Smooth muscle cell (in vitro differentiated cells): ENCODE measurements at regions not wholly inside any gene's neighbourhood (a gene's known extent, or its start where the extent isn't known, plus 50 kb on each side); places are given as distances from the start of the nearest gene placed in this dataset.

Experiments used
- DNase-seq: peaks from one replicate; lab custom pipeline; 2025; ENCODE audit not compliant: unreplicated experiment; lab: John Stamatoyannopoulos, UW
- H2AFZ ChIP-seq: fragments of 200-600 bp; sonication (generic); 2 replicates; pipeline ENCODE4 v1.6.0; 2016; ENCODE audit warnings: antibody characterized with exemption, low read depth, mild to moderate bottlenecking
- H3F3A ChIP-seq: fragments of 200-600 bp; sonication (generic); 2 replicates; pipeline ENCODE4 v1.6.0; 2017; ENCODE audit warnings: antibody characterized with exemption, low read depth
- H3K27ac ChIP-seq: fragments of 200-600 bp; sonication (generic); 2 replicates; pipeline ENCODE4 v1.5.1; 2016; ENCODE audit warnings: low read depth, mild to moderate bottlenecking
- H3K27me3 ChIP-seq: fragments of 200-600 bp; sonication (generic); 2 replicates; pipeline ENCODE4 v1.6.1; 2016; ENCODE audit warnings: low read depth, mild to moderate bottlenecking
- H3K36me3 ChIP-seq: fragments of 200-600 bp; sonication (generic); 2 replicates; pipeline ENCODE4 v1.5.1; 2016; ENCODE audit warnings: low read depth
- H3K4me1 ChIP-seq: fragments of 200-600 bp; sonication (generic); 2 replicates; pipeline ENCODE4 v1.5.1; 2016; ENCODE audit warnings: low read depth
- H3K4me2 ChIP-seq: fragments of 200-600 bp; sonication (generic); 2 replicates; pipeline ENCODE4 v1.6.0; 2016; ENCODE audit warnings: mild to moderate bottlenecking
- H3K4me3 ChIP-seq: fragments of 200-600 bp; sonication (generic); 2 replicates; pipeline ENCODE4 v1.5.1; 2016; ENCODE audit warnings: mild to moderate bottlenecking
- H3K79me2 ChIP-seq: fragments of 200-600 bp; sonication (generic); 2 replicates; pipeline ENCODE4 v1.6.0; 2016; ENCODE audit warnings: low read depth, mild to moderate bottlenecking
- H3K9ac ChIP-seq: fragments of 200-600 bp; sonication (generic); 2 replicates; pipeline ENCODE4 v1.6.0; 2016; ENCODE audit warnings: low read depth
- H3K9me3 ChIP-seq: fragments of 200-600 bp; sonication (generic); replicated peaks from 2 replicates; pipeline ENCODE4 v1.5.1; 2016; ENCODE audit warnings: low read depth
- H4K20me1 ChIP-seq: fragments of 200-600 bp; sonication (generic); 2 replicates; pipeline ENCODE4 v1.6.0; 2016; ENCODE audit warnings: low read depth
- WGBS: methylation state at CpG from one replicate; pipeline ENCODE4 v1.1.7; 2016; ENCODE audit warnings: low lambda C conversion rate; 5-methylcytosine and 5-hydroxymethylcytosine counted together
- TF ChIP-seq, protein P1 (sequence below): fragments of 200-600 bp; sonication (generic); IDR thresholded peaks from 2 replicates; pipeline ENCODE4 v1.5.1; 2017; ENCODE audit warnings: borderline replicate concordance, mild to moderate bottlenecking, antibody characterized with exemption; ENCODE audit not compliant: insufficient read depth, poor library complexity, severe bottlenecking

- no peak for DNase-seq
- no peak overlapping the region for H2AFZ ChIP-seq
- H3K9ac ChIP-seq = no peak overlapping the region
- no peaks in the 10 kb centered on the region for H3K36me3 ChIP-seq
- no peaks in the 10 kb centered on the region for H3K9me3 ChIP-seq
- H3K79me2 ChIP-seq = no peaks in the 10 kb centered on the region
- no peaks in the 10 kb centered on the region for H3F3A ChIP-seq
- peaks cover 17% of the 10 kb centered on the region for H3K27me3 ChIP-seq
- H3K4me3 ChIP-seq = no peak overlapping the region
- TF ChIP-seq, protein P1, sequence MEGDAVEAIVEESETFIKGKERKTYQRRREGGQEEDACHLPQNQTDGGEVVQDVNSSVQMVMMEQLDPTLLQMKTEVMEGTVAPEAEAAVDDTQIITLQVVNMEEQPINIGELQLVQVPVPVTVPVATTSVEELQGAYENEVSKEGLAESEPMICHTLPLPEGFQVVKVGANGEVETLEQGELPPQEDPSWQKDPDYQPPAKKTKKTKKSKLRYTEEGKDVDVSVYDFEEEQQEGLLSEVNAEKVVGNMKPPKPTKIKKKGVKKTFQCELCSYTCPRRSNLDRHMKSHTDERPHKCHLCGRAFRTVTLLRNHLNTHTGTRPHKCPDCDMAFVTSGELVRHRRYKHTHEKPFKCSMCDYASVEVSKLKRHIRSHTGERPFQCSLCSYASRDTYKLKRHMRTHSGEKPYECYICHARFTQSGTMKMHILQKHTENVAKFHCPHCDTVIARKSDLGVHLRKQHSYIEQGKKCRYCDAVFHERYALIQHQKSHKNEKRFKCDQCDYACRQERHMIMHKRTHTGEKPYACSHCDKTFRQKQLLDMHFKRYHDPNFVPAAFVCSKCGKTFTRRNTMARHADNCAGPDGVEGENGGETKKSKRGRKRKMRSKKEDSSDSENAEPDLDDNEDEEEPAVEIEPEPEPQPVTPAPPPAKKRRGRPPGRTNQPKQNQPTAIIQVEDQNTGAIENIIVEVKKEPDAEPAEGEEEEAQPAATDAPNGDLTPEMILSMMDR = no peak
- H4K20me1 ChIP-seq = no peaks in the 10 kb centered on the region
- no peak overlapping the region for H3K4me2 ChIP-seq
- H3K4me1 ChIP-seq = no peaks in the 10 kb centered on the region
- 94% methylated on average over 1 of the region's 1 CpG for WGBS
- H3K27ac ChIP-seq = no peak overlapping the region
Observed at GRCh38 chr2:55781542-55781941, 87.9 kb upstream of the PNPT1 start.

- Histone ChIP-seq H4K20me1 (no peaks in the 10 kb centered on the region), H3K36me3 (no peaks in the 10 kb centered on the region), H3K79me2 (no peaks in the 10 kb centered on the region), H3K9me3 (no peaks in the 10 kb centered on the region), H3K27ac (no peak overlapping the region), H3K4me1 (no peaks in the 10 kb centered on the region), H3F3A (no peaks in the 10 kb centered on the region), H2AFZ (no peak overlapping the region), H3K4me3 (no peak overlapping the region), H3K27me3 (peaks cover 17% of the 10 kb centered on the region), H3K9ac (no peak overlapping the region), H3K4me2 (no peak overlapping the region)
- TF ChIP-seq, protein P1 = no peak
- WGBS = 93% methylated on average over 1 of the region's 1 CpG
- no peak for DNase-seq
Observed at GRCh38 chr2:55780697-55781096, 87.1 kb upstream of the PNPT1 start.

- no peaks in the 10 kb centered on the region for H3K79me2 ChIP-seq
- no peak overlapping the region for H3K9ac ChIP-seq
- peaks cover 17% of the 10 kb centered on the region for H3K27me3 ChIP-seq
- peak overlapping the region; percentile 3 for H3K4me2 ChIP-seq
- no peak for DNase-seq
- H3F3A ChIP-seq = no peaks in the 10 kb centered on the region
- peak overlapping the region; percentile 34 for H3K27ac ChIP-seq
- no peak overlapping the region for H3K4me3 ChIP-seq
- H2AFZ ChIP-seq = no peak overlapping the region
- H3K36me3 ChIP-seq = no peaks in the 10 kb centered on the region
- no peaks in the 10 kb centered on the region for H3K4me1 ChIP-seq
- no peaks in the 10 kb centered on the region for H3K9me3 ChIP-seq
- H4K20me1 ChIP-seq = no peaks in the 10 kb centered on the region
- WGBS = 53% methylated on average over 7 of the region's 7 CpGs
- TF ChIP-seq, protein P1 = no peak
Observed at GRCh38 chr2:55779459-55780421, 86.1 kb upstream of the PNPT1 start.
